Osteocyte (in vitro differentiated cells): ENCODE measurements at regions not wholly inside any gene's neighbourhood (a gene's known extent, or its start where the extent isn't known, plus 50 kb on each side); places are given as distances from the start of the nearest gene placed in this dataset.

Experiments used
- DNase-seq: peaks from one replicate; pipeline ENCODE4 v3.0.0; 2021; ENCODE audit warnings: mixed read lengths; ENCODE audit not compliant: unreplicated experiment; ENCODE audit errors: extremely low spot score
- H3K27ac Mint-ChIP-seq: one replicate; pipeline ENCODE4 v1.8.0; 2021; ENCODE audit warnings: mild to moderate bottlenecking, mixed read lengths; ENCODE audit not compliant: unreplicated experiment
- H3K27me3 Mint-ChIP-seq: one replicate; pipeline ENCODE4 v1.8.0; 2021; ENCODE audit warnings: mixed read lengths; ENCODE audit not compliant: unreplicated experiment
- H3K36me3 Mint-ChIP-seq: one replicate; pipeline ENCODE4 v1.8.0; 2021; ENCODE audit warnings: mixed read lengths; ENCODE audit not compliant: unreplicated experiment
- H3K4me1 Mint-ChIP-seq: one replicate; pipeline ENCODE4 v1.8.0; 2021; ENCODE audit warnings: mixed read lengths; ENCODE audit not compliant: unreplicated experiment
- H3K4me3 Mint-ChIP-seq: one replicate; pipeline ENCODE4 v1.8.0; 2021; ENCODE audit warnings: mild to moderate bottlenecking, moderate library complexity, mixed read lengths; ENCODE audit not compliant: unreplicated experiment
- H3K9me3 Mint-ChIP-seq: one replicate; pipeline ENCODE4 v1.8.0; 2021; ENCODE audit warnings: mixed read lengths; ENCODE audit not compliant: unreplicated experiment
- TF ChIP-seq, protein P1 (sequence below): fragments of 200-600 bp; sonication (generic); IDR thresholded peaks from 2 replicates; pipeline ENCODE4 v1.5.0; 2021; ENCODE audit warnings: antibody characterized with exemption, mild to moderate bottlenecking, moderate library complexity

DNA sequence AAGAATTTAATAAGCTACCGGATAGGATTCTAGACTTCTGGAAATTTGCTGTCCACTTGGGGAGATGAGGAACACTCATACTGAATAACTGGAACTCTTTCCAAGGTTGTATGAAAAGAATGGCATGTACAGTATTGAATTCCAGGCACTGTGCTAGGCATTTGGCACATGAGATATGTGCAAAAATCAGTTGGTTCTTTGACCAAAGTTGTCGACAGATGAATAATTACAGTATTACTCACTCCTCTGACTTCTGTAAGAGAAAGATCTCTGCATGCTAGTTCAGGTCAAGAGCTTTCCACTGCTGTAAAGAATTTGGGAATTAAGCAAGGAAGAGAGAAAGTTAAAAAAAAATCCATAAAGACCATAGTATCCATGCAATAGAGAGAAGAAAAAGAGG is 764.7 kb downstream of the BCL11B start:
- H3K9me3 Mint-ChIP-seq: peaks cover 41% of the 10 kb centered on the region
- TF ChIP-seq, protein P1, sequence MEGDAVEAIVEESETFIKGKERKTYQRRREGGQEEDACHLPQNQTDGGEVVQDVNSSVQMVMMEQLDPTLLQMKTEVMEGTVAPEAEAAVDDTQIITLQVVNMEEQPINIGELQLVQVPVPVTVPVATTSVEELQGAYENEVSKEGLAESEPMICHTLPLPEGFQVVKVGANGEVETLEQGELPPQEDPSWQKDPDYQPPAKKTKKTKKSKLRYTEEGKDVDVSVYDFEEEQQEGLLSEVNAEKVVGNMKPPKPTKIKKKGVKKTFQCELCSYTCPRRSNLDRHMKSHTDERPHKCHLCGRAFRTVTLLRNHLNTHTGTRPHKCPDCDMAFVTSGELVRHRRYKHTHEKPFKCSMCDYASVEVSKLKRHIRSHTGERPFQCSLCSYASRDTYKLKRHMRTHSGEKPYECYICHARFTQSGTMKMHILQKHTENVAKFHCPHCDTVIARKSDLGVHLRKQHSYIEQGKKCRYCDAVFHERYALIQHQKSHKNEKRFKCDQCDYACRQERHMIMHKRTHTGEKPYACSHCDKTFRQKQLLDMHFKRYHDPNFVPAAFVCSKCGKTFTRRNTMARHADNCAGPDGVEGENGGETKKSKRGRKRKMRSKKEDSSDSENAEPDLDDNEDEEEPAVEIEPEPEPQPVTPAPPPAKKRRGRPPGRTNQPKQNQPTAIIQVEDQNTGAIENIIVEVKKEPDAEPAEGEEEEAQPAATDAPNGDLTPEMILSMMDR: no peak
- no peaks in the 10 kb centered on the region for H3K36me3 Mint-ChIP-seq
- H3K27me3 Mint-ChIP-seq: no peaks in the 10 kb centered on the region
- no peak overlapping the region for H3K4me3 Mint-ChIP-seq
- no peaks in the 10 kb centered on the region for H3K4me1 Mint-ChIP-seq
- H3K27ac Mint-ChIP-seq: no peak overlapping the region
- DNase-seq: no peak

DNA sequence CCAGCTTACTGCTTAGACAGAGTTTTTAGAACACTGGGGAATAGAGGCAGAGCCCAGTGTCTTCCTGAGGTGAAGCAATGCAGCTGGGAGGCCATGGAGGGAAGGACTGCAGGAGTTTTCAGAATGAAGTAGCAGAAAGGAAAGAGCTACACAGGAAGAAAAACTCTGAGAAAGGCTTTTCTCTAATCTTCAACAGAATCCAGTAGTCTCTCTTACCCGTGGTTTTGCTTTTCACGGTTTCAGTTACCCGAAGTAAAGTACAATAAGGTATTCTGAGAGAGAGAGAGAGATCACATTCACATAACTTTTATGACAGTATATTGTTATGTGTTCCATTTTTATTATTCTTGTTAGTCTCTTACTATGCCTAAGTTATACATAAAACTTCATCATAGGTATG is 761.6 kb downstream of the BCL11B start:
- Mint-ChIP-seq H3K27me3 (no peaks in the 10 kb centered on the region), H3K4me3 (no peak overlapping the region), H3K4me1 (no peaks in the 10 kb centered on the region), H3K9me3 (peaks cover 46% of the 10 kb centered on the region), H3K27ac (no peak overlapping the region), H3K36me3 (no peaks in the 10 kb centered on the region)
- no peak for DNase-seq
- TF ChIP-seq, protein P1: no peak

DNA sequence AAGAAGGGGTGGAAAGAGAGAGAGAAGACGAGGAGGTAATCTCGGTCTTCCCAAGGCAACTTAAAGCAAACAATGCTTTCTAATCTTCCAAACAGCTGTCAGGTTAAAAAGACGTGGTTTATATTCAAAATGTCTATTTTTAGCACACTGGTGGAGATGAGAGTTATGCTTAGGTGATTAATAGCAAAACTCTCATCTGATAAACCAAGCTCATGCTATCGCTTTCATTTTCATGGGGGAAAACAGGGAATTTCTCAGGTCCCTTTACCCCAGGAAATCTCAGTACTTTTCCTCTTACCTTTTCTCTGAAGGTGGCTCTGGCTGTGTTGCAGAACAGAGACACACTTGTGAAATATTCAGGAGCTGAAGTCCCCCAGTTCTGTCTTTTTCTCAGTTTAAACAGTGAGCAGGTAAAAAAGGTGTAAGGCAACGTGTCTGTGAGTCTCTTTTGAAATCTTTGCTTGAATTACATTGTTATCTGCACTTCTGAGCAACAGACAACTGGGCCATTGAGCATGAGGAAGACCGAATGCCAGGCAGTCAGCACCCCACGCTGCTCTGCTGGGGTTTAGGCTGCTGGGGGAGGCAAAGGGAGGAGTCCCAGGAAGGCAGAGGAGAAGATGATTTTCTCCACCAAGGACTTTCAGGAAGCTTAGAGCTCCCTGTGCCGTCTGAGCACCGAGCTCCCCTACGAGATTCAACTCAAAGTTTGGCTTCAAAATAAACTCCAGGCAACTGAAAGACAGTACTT is 759.3 kb downstream of the BCL11B start:
- DNase-seq: no peak
- H3K36me3 Mint-ChIP-seq: no peaks in the 10 kb centered on the region
- no peaks in the 10 kb centered on the region for H3K4me1 Mint-ChIP-seq
- TF ChIP-seq, protein P1: no peak
- no peaks in the 10 kb centered on the region for H3K27me3 Mint-ChIP-seq
- H3K9me3 Mint-ChIP-seq: peaks cover 35% of the 10 kb centered on the region
- H3K4me3 Mint-ChIP-seq: no peak overlapping the region
- no peak overlapping the region for H3K27ac Mint-ChIP-seq

DNA sequence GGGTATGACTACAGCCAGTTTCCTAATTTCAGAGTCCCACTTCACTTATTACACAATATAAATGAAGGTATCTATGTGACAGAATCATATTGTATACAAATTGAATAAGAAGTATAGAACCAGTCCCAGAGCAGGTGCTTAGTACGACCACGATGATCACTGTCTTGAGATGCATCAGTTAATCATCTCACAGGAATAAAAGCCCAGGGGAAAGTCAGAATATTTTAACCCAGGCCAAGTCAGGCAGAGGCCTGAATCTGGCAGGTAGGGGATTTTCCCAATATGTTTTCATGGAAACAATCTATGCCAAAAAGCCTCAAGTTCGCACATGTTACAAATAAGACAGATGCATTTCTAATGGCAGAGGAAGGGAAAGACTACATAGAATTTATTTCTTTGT is 758.4 kb downstream of the BCL11B start:
- H3K4me3 Mint-ChIP-seq: no peak overlapping the region
- H3K27me3 Mint-ChIP-seq: no peaks in the 10 kb centered on the region
- no peak overlapping the region for H3K27ac Mint-ChIP-seq
- peaks cover 35% of the 10 kb centered on the region for H3K9me3 Mint-ChIP-seq
- no peaks in the 10 kb centered on the region for H3K36me3 Mint-ChIP-seq
- H3K4me1 Mint-ChIP-seq: no peaks in the 10 kb centered on the region
- TF ChIP-seq, protein P1: no peak
- no peak for DNase-seq

DNA sequence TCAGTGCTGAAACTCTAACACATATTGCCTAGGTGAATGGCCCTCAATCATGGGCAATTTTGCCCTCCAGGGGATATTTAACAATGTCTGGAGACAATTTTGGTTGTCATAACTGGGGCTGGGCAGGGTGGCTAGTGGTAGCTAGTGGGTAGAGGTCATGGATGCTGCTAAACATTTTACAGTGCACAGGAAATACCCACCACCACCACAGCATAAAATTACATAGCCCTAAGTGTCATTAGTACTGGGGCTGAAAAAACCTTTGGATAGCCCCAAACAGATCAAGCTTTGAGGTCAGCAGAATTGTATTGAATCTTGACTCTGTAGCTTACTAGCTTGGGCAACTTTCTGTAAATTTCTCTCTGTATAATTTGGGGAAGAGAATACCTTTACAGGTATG is 758.0 kb downstream of the BCL11B start:
- no peaks in the 10 kb centered on the region for H3K4me1 Mint-ChIP-seq
- TF ChIP-seq, protein P1: no peak
- H3K27me3 Mint-ChIP-seq: no peaks in the 10 kb centered on the region
- no peak for DNase-seq
- H3K36me3 Mint-ChIP-seq: no peaks in the 10 kb centered on the region
- no peak overlapping the region for H3K27ac Mint-ChIP-seq
- peaks cover 32% of the 10 kb centered on the region for H3K9me3 Mint-ChIP-seq
- no peak overlapping the region for H3K4me3 Mint-ChIP-seq
